ENCODE measurements at regions not wholly inside any gene's neighbourhood (a gene's known extent, or its start where the extent isn't known, plus 50 kb on each side); places are given as distances from the start of the nearest gene placed in this dataset.

DNA sequence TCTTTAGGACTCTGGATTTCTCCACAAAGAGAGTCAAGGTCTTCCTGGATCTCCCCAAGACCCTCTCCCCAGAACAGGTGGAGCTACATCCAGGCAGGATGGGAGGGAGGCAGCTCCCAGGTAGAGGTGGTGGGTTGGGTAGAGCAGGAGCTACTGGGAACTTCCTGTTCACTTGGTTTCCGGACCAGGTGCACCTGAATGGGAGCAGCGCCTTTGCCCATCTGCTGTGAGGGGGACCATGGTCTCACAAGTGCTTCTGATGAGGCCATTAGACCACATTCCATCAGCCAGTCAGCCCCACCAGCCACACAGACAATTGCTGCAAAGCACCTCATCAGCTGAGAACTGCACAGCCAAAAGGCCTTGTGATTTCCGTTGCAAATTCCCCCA is 188.8 kb downstream of the MATN1 start:
- no peaks in the 10 kb centered on the region for H3K36me3 ChIP-seq
- TF ChIP-seq, protein P1, sequence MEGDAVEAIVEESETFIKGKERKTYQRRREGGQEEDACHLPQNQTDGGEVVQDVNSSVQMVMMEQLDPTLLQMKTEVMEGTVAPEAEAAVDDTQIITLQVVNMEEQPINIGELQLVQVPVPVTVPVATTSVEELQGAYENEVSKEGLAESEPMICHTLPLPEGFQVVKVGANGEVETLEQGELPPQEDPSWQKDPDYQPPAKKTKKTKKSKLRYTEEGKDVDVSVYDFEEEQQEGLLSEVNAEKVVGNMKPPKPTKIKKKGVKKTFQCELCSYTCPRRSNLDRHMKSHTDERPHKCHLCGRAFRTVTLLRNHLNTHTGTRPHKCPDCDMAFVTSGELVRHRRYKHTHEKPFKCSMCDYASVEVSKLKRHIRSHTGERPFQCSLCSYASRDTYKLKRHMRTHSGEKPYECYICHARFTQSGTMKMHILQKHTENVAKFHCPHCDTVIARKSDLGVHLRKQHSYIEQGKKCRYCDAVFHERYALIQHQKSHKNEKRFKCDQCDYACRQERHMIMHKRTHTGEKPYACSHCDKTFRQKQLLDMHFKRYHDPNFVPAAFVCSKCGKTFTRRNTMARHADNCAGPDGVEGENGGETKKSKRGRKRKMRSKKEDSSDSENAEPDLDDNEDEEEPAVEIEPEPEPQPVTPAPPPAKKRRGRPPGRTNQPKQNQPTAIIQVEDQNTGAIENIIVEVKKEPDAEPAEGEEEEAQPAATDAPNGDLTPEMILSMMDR (IDR thresholded peaks at IDR 0.05): no peak
- no peak for TF ChIP-seq EP300 (IDR thresholded peaks at IDR 0.05)
- no peak for TF ChIP-seq POLR2AphosphoS5 (IDR thresholded peaks at IDR 0.05)
- TF ChIP-seq POLR2A (IDR thresholded peaks at IDR 0.05): no peak
- no peak overlapping the region for H3K4me3 ChIP-seq
- H3K4me1 ChIP-seq: no peaks in the 10 kb centered on the region
- H3K27ac ChIP-seq: no peak overlapping the region
- H3K9me3 ChIP-seq: peaks cover 0 to 18% (median 0%) of the 10 kb centered on the region in 3 donors
- ATAC-seq: no peak
- WGBS, 2 donors (ENCODE audit: low coverage in 1 of 2): no CpG with 5 or more reads among the region's 3 CpGs
- peaks cover 11% of the 10 kb centered on the region for H3K27me3 ChIP-seq

DNA sequence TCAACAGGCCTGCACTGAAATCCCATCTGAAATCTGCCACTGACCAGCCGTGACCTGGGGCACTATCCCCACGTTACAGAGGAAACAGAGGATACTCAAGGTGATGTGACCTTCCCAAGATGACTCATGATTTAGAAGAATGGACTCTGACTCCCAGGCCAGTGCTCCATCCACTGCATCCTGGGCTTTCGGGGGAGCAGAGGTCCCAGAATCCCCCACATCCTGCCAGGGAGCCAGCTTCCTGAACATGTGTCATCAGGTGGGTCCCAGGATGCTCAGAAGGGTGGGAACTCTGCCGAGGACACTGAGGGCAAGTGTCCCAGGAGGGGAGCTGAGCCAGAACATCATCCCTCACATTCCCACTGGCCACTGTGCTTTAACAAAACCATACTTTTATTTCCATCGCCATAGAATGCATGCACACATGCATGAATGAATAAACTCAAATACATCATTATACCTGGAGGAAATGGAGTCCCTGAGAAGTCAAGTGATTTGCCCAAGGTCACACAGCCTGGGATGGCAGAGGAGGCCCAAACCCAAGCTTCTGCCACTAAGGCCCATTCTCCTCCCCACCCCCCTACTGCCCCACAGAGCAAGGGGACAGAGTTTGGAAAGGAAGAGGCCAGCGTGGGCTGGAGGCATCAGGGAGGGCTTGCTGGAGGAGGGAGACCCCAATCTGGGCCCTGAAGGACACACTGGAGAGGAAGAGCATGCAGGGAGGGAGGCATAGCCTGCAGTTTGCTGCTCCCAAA is 189.4 kb downstream of the MATN1 start:
- Histone ChIP-seq H3K27me3 (peaks cover 11% of the 10 kb centered on the region), H3K27ac (no peak overlapping the region), H3K4me1 (no peaks in the 10 kb centered on the region), H3K4me3 (no peak overlapping the region), H3K36me3 (no peaks in the 10 kb centered on the region), H3K9me3 (peaks cover 0 to 18% (median 0%) of the 10 kb centered on the region in 3 donors)
- 80 to 83% methylated on average over 1 to 2 of the region's 6 CpGs for WGBS, 2 donors (ENCODE audit: low coverage in 1 of 2)
- TF ChIP-seq, protein P1 (IDR thresholded peaks at IDR 0.05): no peak
- TF ChIP-seq EP300 (IDR thresholded peaks at IDR 0.05) (no peak), POLR2A (IDR thresholded peaks at IDR 0.05) (no peak), POLR2AphosphoS5 (IDR thresholded peaks at IDR 0.05) (no peak)
- no peak for ATAC-seq

DNA sequence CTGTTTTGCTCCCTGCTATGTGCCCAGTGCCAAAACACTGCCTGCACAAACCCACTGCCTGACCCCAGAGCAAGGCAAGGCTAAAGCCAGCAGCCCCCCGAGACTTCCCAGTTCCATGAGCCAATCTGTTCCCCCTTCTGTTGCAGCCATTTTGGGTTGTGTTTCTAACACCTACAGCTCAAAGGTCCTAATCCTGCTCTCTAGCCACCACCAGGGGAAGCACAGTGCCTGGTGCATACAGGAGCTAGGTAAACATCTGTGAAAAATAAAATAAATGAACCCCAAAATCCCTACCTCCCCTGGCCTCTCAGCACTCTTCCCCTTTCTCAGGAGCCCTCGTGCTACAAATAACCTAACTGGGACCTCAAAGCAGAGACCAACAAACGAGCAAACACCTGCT is 190.2 kb downstream of the MATN1 start:
- 81% methylated on average over 3 of the region's 3 CpGs; no CpG with 5 or more reads in 1 of the 2 donors for WGBS, 2 donors (ENCODE audit: low coverage in 1 of 2)
- Histone ChIP-seq H3K27me3 (peaks cover 11% of the 10 kb centered on the region), H3K27ac (no peak overlapping the region), H3K4me1 (no peaks in the 10 kb centered on the region), H3K9me3 (peaks cover 0 to 18% (median 0%) of the 10 kb centered on the region in 3 donors), H3K4me3 (no peak overlapping the region), H3K36me3 (no peaks in the 10 kb centered on the region)
- no peak for TF ChIP-seq POLR2A (IDR thresholded peaks at IDR 0.05)
- TF ChIP-seq, protein P1 (IDR thresholded peaks at IDR 0.05): no peak
- TF ChIP-seq POLR2AphosphoS5 (IDR thresholded peaks at IDR 0.05): no peak
- TF ChIP-seq EP300 (IDR thresholded peaks at IDR 0.05): no peak
- no peak for ATAC-seq

DNA sequence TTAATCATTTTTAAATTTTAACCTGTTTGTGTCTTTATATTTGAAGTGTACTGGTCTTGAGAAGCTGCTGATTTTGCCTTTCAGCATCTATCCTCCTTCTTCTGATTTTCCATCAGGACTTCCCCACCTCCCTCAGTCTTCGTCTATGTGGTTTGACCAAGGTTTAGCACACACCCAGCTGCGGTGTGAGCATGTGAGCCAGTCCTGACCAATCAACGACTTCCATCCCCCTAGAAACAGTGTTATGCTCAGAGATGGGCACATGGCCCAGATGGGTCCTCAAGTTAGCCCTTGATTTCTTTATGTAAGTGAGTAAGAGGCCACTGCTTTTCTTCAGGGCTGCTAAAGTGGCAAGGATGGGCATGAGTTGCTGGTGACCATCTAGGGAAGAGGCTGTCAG is 190.8 kb downstream of the MATN1 start:
- no peaks in the 10 kb centered on the region for H3K4me1 ChIP-seq
- WGBS, 2 donors (ENCODE audit: low coverage in 1 of 2): 92 to 100% methylated on average over 1 to 3 of the region's 3 CpGs
- H3K4me3 ChIP-seq: no peak overlapping the region
- H3K27ac ChIP-seq: no peak overlapping the region
- TF ChIP-seq EP300 (IDR thresholded peaks at IDR 0.05) (no peak), POLR2AphosphoS5 (IDR thresholded peaks at IDR 0.05) (no peak), POLR2A (IDR thresholded peaks at IDR 0.05) (no peak)
- TF ChIP-seq, protein P1 (IDR thresholded peaks at IDR 0.05): no peak
- no peak for ATAC-seq
- H3K9me3 ChIP-seq: peaks cover 0 to 18% (median 0%) of the 10 kb centered on the region in 3 donors
- H3K36me3 ChIP-seq: no peaks in the 10 kb centered on the region
- peaks cover 11% of the 10 kb centered on the region for H3K27me3 ChIP-seq
